A673 (cell line): ENCODE measurements at regions not wholly inside any gene's neighbourhood (a gene's known extent, or its start where the extent isn't known, plus 50 kb on each side); places are given as distances from the start of the nearest gene placed in this dataset.

Experiments used
- EZH2 ChIP-seq: fragments of 200-600 bp; sonication (generic); IDR thresholded peaks from 2 replicates; pipeline ENCODE4 v1.6.1; 2017; ENCODE audit warnings: borderline replicate concordance, low read depth, mild to moderate bottlenecking, mixed read lengths, antibody characterized with exemption, low read length; ENCODE audit not compliant: poor library complexity, severe bottlenecking
- TF ChIP-seq, protein P1 (sequence below): fragments of 300-800, 200-600 bp; sonication (generic); conservative IDR thresholded peaks from 2 replicates; pipeline ENCODE4 v1.5.1; 2017; ENCODE audit warnings: low read depth, mild to moderate bottlenecking, antibody characterized with exemption, low read length, moderate library complexity, mixed read lengths

DNA sequence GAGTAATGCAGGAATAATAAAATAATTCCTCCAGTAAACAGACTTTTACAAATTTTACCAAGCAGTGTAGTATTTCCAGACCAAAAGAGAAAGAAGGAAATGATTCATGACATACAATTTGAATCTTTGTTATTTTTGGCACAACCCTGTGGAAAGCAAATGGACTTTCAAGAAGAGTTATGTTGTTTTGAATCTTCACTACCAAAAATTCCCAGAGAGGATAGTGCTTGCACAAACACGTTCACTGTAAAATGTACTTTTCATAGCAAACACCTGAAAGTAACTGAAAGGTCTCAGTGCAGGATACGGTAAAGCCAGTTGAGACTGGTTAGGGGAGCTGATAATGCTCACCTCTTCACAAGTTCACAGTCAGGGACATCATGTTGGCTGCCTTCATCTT, 107.1 kb downstream of the USP22 start:
- TF ChIP-seq, protein P1, sequence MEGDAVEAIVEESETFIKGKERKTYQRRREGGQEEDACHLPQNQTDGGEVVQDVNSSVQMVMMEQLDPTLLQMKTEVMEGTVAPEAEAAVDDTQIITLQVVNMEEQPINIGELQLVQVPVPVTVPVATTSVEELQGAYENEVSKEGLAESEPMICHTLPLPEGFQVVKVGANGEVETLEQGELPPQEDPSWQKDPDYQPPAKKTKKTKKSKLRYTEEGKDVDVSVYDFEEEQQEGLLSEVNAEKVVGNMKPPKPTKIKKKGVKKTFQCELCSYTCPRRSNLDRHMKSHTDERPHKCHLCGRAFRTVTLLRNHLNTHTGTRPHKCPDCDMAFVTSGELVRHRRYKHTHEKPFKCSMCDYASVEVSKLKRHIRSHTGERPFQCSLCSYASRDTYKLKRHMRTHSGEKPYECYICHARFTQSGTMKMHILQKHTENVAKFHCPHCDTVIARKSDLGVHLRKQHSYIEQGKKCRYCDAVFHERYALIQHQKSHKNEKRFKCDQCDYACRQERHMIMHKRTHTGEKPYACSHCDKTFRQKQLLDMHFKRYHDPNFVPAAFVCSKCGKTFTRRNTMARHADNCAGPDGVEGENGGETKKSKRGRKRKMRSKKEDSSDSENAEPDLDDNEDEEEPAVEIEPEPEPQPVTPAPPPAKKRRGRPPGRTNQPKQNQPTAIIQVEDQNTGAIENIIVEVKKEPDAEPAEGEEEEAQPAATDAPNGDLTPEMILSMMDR: no peak
- no peak for TF ChIP-seq EZH2
